Peyer's patch (tissue), 4 donors: ENCODE measurements at regions not wholly inside any gene's neighbourhood (a gene's known extent, or its start where the extent isn't known, plus 50 kb on each side); places are given as distances from the start of the nearest gene placed in this dataset.

ENCODE experiments used
- DNase-seq, 3 donors: peaks; one replicate each; pipeline ENCODE4 v3.0.0-alpha.2; 2017 to 2019
- H3K27ac ChIP-seq, 4 donors: fragments of 200-600 bp; sonication (generic); one replicate each; pipeline ENCODE4 v1.5.1; 2016 to 2019
- H3K27me3 ChIP-seq, 2 donors: fragments of 200-600 bp; sonication (generic); one replicate each; pipeline ENCODE4 v1.5.1; 2019
- H3K36me3 ChIP-seq, 3 donors: fragments of 200-600 bp; sonication (generic); one replicate each; pipeline ENCODE4 v1.5.1; 2016 to 2019
- H3K4me1 ChIP-seq, 4 donors: fragments of 200-600 bp; sonication (generic); one replicate each; pipeline ENCODE4 v1.5.1; 2016 to 2019
- H3K4me3 ChIP-seq, 4 donors: fragments of 200-600 bp; sonication (generic); 1 replicate in 3 of 4; 2 replicates in 1 of 4; pipeline ENCODE4 v1.5.1; 2016 to 2019; ENCODE audit warnings: mild to moderate bottlenecking in 1 of 4
- H3K9me3 ChIP-seq, 4 donors: fragments of 200-600 bp; sonication (generic); one replicate each; pipeline ENCODE4 v1.5.1; 2016 to 2019; ENCODE audit warnings: mild to moderate bottlenecking in 1 of 4
- POLR2A ChIP-seq, 2 donors: fragments of 450-650 bp; IDR thresholded peaks; one replicate each; pipeline ENCODE4 v1.5.1; 2017; ENCODE audit warnings: antibody characterized with exemption in 2 of 2, mild to moderate bottlenecking in 2 of 2, moderate library complexity in 2 of 2
- TF ChIP-seq, protein P1 (sequence below), 6 experiments: fragments of 450-650 bp in 4 of 6; fragments of 200-600 bp in 2 of 6; sonication (generic) in 1 of 6; IDR thresholded peaks; one replicate each; pipeline ENCODE4 v1.5.1; 2017 to 2019; ENCODE audit warnings: antibody characterized with exemption in 6 of 6, mild to moderate bottlenecking in 3 of 6, moderate library complexity in 1 of 6

DNA sequence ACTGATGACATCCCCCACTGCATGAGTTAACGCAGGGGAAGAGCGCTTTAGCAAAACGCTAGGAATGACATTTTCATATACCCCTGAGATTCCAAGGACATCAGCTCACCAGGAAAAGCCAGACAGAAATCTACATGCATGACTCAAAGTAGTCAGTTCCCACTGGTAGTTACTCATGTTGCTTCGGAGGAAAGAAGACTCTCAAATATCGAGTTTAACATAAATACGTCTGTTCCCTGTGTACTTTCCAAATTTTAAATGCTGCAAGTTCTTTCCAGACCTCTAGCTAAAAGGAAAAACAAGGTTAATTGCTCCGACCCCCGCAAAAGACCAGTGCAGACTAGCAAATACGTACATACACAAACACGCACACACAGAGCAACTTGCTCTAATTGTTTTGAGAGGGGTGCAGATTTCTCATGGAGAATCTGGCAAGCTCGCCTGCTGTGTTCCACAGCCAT is 115.4 kb upstream of the PRICKLE2 start:
- Histone ChIP-seq H3K27me3 (no peaks in the 10 kb centered on the region), H3K4me3 (no peak overlapping the region), H3K27ac (peak overlapping the region in 3 of 4 donors; percentile 2 to 70 (median 20)), H3K36me3 (no peaks in the 10 kb centered on the region), H3K9me3 (no peaks in the 10 kb centered on the region), H3K4me1 (peaks cover 0 to 4% (median 0%) of the 10 kb centered on the region in 4 donors)
- TF ChIP-seq, protein P1, sequence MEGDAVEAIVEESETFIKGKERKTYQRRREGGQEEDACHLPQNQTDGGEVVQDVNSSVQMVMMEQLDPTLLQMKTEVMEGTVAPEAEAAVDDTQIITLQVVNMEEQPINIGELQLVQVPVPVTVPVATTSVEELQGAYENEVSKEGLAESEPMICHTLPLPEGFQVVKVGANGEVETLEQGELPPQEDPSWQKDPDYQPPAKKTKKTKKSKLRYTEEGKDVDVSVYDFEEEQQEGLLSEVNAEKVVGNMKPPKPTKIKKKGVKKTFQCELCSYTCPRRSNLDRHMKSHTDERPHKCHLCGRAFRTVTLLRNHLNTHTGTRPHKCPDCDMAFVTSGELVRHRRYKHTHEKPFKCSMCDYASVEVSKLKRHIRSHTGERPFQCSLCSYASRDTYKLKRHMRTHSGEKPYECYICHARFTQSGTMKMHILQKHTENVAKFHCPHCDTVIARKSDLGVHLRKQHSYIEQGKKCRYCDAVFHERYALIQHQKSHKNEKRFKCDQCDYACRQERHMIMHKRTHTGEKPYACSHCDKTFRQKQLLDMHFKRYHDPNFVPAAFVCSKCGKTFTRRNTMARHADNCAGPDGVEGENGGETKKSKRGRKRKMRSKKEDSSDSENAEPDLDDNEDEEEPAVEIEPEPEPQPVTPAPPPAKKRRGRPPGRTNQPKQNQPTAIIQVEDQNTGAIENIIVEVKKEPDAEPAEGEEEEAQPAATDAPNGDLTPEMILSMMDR (IDR thresholded peaks at IDR 0.05) = no peak
- no peak for TF ChIP-seq POLR2A (IDR thresholded peaks at IDR 0.05)
- DNase-seq = no peak

GRCh38 chr3:64336488-64336887 is 111.2 kb upstream of the PRICKLE2 start:
- no peak overlapping the region for H3K4me3 ChIP-seq
- no peaks in the 10 kb centered on the region for H3K4me1 ChIP-seq
- no peak for DNase-seq
- TF ChIP-seq POLR2A (IDR thresholded peaks at IDR 0.05) = no peak
- TF ChIP-seq, protein P1 (IDR thresholded peaks at IDR 0.05) = no peak
- no peaks in the 10 kb centered on the region for H3K36me3 ChIP-seq
- H3K27ac ChIP-seq = no peak overlapping the region
- H3K9me3 ChIP-seq = no peaks in the 10 kb centered on the region
- no peaks in the 10 kb centered on the region for H3K27me3 ChIP-seq

DNA sequence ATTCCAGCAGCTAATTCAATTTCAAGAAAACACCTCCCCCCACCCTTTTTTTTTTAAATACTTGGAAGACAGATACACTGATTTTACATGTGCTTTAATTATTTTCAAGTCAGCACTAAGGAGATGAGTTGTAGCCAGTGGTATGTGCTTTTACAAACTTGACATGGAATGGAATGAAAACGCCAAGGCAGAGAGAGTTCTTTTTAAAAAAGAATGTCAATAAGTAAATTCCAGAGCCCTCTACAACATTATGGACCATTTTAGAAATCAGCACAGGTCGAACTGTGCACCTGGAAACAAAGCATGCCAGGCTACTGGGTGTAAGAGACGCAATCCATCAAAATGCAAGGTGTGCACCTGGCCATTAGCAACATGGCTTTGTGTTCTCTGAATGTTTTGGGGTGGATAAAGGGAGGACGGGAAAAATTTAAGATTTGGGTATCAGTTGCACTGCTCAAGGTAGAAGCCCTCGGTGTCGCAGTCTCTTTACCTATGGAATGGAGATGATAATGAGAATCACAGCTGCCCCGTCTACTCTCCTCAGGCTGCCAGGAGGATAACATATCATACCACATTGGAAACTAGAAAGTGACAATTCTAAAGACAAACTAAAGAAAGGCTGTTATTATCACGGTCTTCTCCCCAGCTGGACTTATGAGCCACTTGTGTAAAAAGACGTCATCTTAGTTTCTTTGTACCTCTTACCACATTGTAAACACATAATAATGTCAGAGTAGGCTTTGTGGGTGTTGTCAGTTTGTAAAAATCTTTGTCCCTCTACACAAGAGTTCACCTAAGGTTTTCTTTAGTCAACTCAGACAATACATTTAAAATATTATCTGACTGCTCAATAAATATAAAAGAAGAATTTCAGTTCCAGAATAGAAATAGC is 107.4 kb upstream of the PRICKLE2 start:
- Histone ChIP-seq H3K27me3 (no peaks in the 10 kb centered on the region), H3K36me3 (no peaks in the 10 kb centered on the region), H3K4me3 (no peak overlapping the region), H3K9me3 (no peaks in the 10 kb centered on the region), H3K27ac (no peak overlapping the region), H3K4me1 (no peaks in the 10 kb centered on the region)
- TF ChIP-seq, protein P1 (IDR thresholded peaks at IDR 0.05) = no peak
- no peak for TF ChIP-seq POLR2A (IDR thresholded peaks at IDR 0.05)
- DNase-seq = no peak

GRCh38 chr3:64331605-64332004 is 106.3 kb upstream of the PRICKLE2 start:
- no peaks in the 10 kb centered on the region for H3K27me3 ChIP-seq
- H3K4me1 ChIP-seq = no peaks in the 10 kb centered on the region
- H3K4me3 ChIP-seq = no peak overlapping the region
- TF ChIP-seq, protein P1 (IDR thresholded peaks at IDR 0.05) = no peak
- TF ChIP-seq POLR2A (IDR thresholded peaks at IDR 0.05) = no peak
- DNase-seq = no peak
- no peaks in the 10 kb centered on the region for H3K36me3 ChIP-seq
- H3K9me3 ChIP-seq = no peaks in the 10 kb centered on the region
- no peak overlapping the region for H3K27ac ChIP-seq

DNA sequence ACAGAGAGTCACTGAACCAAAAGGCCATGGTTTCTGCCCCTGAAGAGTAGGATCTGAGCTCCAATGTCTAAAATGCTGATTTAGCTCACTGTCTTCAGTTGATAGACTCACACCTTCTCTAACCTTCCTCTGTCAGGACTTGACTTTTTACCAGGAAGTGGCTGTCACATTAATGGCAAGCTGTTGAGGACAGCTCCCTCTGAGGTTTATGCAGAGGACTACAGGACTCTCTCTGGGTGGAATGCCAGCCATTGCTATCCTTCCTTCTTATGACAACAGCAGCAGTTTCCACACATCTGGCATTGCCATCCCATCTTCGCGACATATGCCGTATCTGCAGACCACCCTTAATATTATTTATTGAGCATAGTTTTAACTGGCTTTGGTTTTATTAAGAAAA is 103.8 kb upstream of the PRICKLE2 start:
- Histone ChIP-seq H3K4me1 (no peaks in the 10 kb centered on the region), H3K9me3 (no peaks in the 10 kb centered on the region), H3K27me3 (no peaks in the 10 kb centered on the region), H3K27ac (no peak overlapping the region), H3K4me3 (no peak overlapping the region), H3K36me3 (no peaks in the 10 kb centered on the region)
- no peak for DNase-seq
- TF ChIP-seq, protein P1 (IDR thresholded peaks at IDR 0.05) = no peak
- TF ChIP-seq POLR2A (IDR thresholded peaks at IDR 0.05) = no peak
